ENCODE measurements at regions not wholly inside any gene's neighbourhood (a gene's known extent, or its start where the extent isn't known, plus 50 kb on each side); places are given as distances from the start of the nearest gene placed in this dataset.

GRCh38 chr7:9231630-9232121 is 798.3 kb downstream of the NXPH1 start:
- TF ChIP-seq ZEB2 (tag by site-specific recombination; IDR thresholded peaks at IDR 0.05), result no peak
- TF ChIP-seq, protein P1, sequence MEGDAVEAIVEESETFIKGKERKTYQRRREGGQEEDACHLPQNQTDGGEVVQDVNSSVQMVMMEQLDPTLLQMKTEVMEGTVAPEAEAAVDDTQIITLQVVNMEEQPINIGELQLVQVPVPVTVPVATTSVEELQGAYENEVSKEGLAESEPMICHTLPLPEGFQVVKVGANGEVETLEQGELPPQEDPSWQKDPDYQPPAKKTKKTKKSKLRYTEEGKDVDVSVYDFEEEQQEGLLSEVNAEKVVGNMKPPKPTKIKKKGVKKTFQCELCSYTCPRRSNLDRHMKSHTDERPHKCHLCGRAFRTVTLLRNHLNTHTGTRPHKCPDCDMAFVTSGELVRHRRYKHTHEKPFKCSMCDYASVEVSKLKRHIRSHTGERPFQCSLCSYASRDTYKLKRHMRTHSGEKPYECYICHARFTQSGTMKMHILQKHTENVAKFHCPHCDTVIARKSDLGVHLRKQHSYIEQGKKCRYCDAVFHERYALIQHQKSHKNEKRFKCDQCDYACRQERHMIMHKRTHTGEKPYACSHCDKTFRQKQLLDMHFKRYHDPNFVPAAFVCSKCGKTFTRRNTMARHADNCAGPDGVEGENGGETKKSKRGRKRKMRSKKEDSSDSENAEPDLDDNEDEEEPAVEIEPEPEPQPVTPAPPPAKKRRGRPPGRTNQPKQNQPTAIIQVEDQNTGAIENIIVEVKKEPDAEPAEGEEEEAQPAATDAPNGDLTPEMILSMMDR (tag by site-specific recombination; IDR thresholded peaks at IDR 0.05), result no peak
- TF ChIP-seq ZNF169 (tag by site-specific recombination; IDR thresholded peaks at IDR 0.05), result no peak
- no peak for TF ChIP-seq ZNF324 (tag by site-specific recombination; IDR thresholded peaks at IDR 0.05)
- no peak for TF ChIP-seq REPIN1 (tag by site-specific recombination; IDR thresholded peaks at IDR 0.05; ENCODE audit: low read depth)
- no peak for TF ChIP-seq SP7 (tag by site-specific recombination; IDR thresholded peaks at IDR 0.05)
- no peak for TF ChIP-seq ZNF48 (tag by site-specific recombination; IDR thresholded peaks at IDR 0.05)

Data from HEK293 (cell line).